ENCODE measurements at regions not wholly inside any gene's neighbourhood (a gene's known extent, or its start where the extent isn't known, plus 50 kb on each side); places are given as distances from the start of the nearest gene placed in this dataset.

DNA sequence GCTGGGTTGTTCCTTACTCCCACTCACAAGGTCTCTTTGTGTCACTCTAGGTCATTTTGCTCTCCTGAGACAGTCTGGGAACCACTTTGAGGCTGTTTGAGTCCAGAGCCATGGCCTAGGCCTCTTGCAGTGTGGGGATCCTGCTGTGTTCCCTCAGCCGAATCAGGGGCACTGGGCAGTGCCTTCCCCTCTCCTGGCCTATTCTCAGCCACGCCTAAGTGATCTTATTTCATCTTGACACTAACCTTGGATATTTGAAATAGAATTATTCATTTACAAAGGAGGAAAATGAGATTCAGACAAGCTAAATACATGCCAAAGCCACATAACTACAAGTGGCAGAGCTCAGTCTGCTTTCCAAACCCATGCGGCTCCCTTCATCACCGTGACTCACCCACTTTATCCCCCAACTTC lies 557.2 kb upstream of the TBL1XR1 start:
- ATAC-seq (no peak), DNase-seq (no peak)
- H3K4me1 ChIP-seq = peaks cover 0 to 9% of the 10 kb centered on the region in 2 donors
- peak overlapping the region in 1 of 2 donors; percentile 26 for H3K27ac ChIP-seq
- no peaks in the 10 kb centered on the region for H3K27me3 ChIP-seq
- H3K36me3 ChIP-seq = no peaks in the 10 kb centered on the region
- no peaks in the 10 kb centered on the region for H3K9me3 ChIP-seq
- intact Hi-C loops (cut with DNase I) = no loop called here
- H3K4me3 ChIP-seq = no peak overlapping the region
- TF ChIP-seq, protein P1, sequence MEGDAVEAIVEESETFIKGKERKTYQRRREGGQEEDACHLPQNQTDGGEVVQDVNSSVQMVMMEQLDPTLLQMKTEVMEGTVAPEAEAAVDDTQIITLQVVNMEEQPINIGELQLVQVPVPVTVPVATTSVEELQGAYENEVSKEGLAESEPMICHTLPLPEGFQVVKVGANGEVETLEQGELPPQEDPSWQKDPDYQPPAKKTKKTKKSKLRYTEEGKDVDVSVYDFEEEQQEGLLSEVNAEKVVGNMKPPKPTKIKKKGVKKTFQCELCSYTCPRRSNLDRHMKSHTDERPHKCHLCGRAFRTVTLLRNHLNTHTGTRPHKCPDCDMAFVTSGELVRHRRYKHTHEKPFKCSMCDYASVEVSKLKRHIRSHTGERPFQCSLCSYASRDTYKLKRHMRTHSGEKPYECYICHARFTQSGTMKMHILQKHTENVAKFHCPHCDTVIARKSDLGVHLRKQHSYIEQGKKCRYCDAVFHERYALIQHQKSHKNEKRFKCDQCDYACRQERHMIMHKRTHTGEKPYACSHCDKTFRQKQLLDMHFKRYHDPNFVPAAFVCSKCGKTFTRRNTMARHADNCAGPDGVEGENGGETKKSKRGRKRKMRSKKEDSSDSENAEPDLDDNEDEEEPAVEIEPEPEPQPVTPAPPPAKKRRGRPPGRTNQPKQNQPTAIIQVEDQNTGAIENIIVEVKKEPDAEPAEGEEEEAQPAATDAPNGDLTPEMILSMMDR (IDR thresholded peaks at IDR 0.05) = no peak

DNA sequence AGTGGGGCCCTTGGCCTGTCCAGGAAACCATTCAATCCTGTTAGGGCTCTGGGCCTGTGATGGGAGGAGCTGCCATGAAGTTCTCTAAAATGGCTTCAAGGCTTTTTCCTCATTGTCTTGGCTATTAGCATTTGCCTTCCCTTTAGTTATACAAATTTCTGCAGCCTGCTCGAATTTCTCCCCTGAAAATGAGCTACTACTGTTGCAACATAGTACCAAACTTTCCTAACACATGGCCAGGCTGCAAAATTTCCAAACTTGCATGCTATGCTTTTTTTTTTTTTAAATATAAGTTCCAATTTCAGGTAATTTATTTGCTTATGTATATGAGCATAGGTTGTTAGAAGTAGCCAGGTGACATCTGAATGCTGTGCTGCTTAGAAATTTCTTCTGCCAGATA lies 560.8 kb upstream of the TBL1XR1 start:
- TF ChIP-seq, protein P1 (IDR thresholded peaks at IDR 0.05) = no peak
- Histone ChIP-seq H3K27me3 (no peaks in the 10 kb centered on the region), H3K9me3 (no peaks in the 10 kb centered on the region), H3K36me3 (no peaks in the 10 kb centered on the region), H3K4me3 (no peak overlapping the region), H3K4me1 (peaks cover 0 to 9% of the 10 kb centered on the region in 2 donors), H3K27ac (no peak overlapping the region)
- DNase-seq (peak in 1 of 4 donors; percentile 28), ATAC-seq (no peak)
- intact Hi-C loops (cut with DNase I) = no loop called here

DNA sequence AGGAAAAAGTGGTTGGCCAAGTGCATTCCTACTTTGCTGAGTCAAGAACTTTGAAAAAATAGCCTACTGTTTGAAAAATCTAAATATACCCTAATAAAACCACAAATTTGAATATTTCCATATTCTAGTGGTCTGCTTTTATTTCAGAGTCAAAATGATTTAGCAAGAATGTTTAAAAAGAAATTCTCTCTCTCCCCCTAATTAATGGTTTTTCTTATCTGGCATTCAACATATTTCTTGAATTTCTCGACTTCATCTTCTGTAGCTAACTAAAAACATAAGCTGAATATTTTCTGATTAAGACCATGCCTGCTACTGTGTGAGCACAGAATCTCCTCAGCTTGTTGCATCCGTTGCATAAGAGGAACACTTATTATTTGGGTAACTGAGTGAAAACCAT lies 563.5 kb upstream of the TBL1XR1 start:
- Histone ChIP-seq H3K27me3 (no peaks in the 10 kb centered on the region), H3K9me3 (no peaks in the 10 kb centered on the region), H3K36me3 (no peaks in the 10 kb centered on the region), H3K4me1 (no peaks in the 10 kb centered on the region), H3K4me3 (no peak overlapping the region), H3K27ac (no peak overlapping the region)
- TF ChIP-seq, protein P1 (IDR thresholded peaks at IDR 0.05) = no peak
- intact Hi-C loops (cut with DNase I) = no loop called here
- ATAC-seq = no peak
- DNase-seq = no peak

DNA sequence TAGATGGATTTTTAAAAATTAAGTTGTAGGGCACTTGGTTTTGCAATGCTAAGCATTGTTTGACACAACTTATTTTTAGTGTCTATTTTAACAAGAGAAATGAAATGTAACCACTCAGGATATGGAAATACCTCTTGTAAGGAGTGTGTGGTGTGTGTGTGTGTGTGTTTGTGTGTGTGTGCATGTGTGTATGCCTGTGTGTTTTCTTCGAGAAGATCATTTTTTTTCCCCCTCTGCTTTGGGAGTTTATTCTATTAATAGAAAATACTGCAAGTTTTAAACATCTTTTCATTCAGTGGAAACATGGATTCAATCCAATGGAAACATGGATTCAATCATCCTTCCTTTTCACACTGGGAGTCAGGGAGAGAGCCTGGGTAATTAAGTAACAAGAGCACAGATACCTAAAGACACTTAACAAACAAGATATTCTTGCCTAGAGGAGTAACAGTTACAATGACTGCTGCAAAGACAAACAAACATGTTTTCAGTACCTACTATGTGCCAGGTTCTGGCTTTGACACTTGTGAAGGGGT lies 567.2 kb upstream of the TBL1XR1 start:
- TF ChIP-seq, protein P1 (IDR thresholded peaks at IDR 0.05) = no peak
- Histone ChIP-seq H3K36me3 (no peaks in the 10 kb centered on the region), H3K4me3 (no peak overlapping the region), H3K4me1 (no peaks in the 10 kb centered on the region), H3K27ac (peak overlapping the region in 1 of 2 donors; percentile 53), H3K27me3 (no peaks in the 10 kb centered on the region), H3K9me3 (peaks cover 0 to 14% of the 10 kb centered on the region in 2 donors)
- intact Hi-C loops (cut with DNase I) = no loop called here
- ATAC-seq (no peak), DNase-seq (peak in 1 of 4 donors; percentile 56)

DNA sequence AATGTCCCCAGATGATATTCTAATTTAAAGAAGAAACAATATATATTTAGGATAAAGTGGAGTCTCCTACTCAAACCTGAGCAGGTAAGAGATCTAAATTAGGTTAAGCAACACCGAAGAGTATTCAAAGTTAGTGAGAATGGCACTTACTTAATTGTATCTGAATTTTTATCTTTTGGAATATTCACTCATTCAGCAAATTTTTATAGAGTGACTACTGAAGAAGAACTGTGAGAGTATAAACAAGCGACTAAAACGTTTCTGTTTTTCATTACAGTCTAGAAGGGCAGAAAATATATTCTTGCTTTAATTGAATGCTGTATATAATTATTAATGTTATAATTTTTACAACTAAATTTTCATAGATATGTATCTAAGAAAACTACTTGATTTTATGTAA lies 567.7 kb upstream of the TBL1XR1 start:
- intact Hi-C loops (cut with DNase I) = no loop called here
- H3K4me1 ChIP-seq = no peaks in the 10 kb centered on the region
- H3K27ac ChIP-seq = peak overlapping the region in 1 of 2 donors; percentile 53
- no peak overlapping the region for H3K4me3 ChIP-seq
- DNase-seq = no peak
- TF ChIP-seq, protein P1 (IDR thresholded peaks at IDR 0.05) = no peak
- H3K36me3 ChIP-seq = no peaks in the 10 kb centered on the region
- H3K9me3 ChIP-seq = peaks cover 0 to 14% of the 10 kb centered on the region in 2 donors
- no peaks in the 10 kb centered on the region for H3K27me3 ChIP-seq
- ATAC-seq = no peak
